HCT116 (cell line): ENCODE measurements at regions not wholly inside any gene's neighbourhood (a gene's known extent, or its start where the extent isn't known, plus 50 kb on each side); places are given as distances from the start of the nearest gene placed in this dataset.

Experiments used
- CEBPB ChIP-seq: IDR thresholded peaks from 2 replicates; pipeline ENCODE4 v1.6.1; 2012; ENCODE audit warnings: low read depth
- EGR1 ChIP-seq: IDR thresholded peaks from 2 replicates; pipeline ENCODE4 v1.6.1; 2012; ENCODE audit warnings: low read depth
- ELF1 ChIP-seq: IDR thresholded peaks from 2 replicates; pipeline ENCODE4 v1.6.1; 2012; ENCODE audit warnings: low read depth, borderline replicate concordance
- EZH2 ChIP-seq: fragments of 200-600 bp; sonication (generic); IDR thresholded peaks from 2 replicates; pipeline ENCODE4 v1.6.1; 2017; ENCODE audit warnings: antibody characterized with exemption, mixed run types
- POLR2A ChIP-seq: IDR thresholded peaks from 2 replicates; pipeline ENCODE4 v1.7.0; 2011; ENCODE audit warnings: borderline replicate concordance; ENCODE audit not compliant: insufficient read depth, insufficient read length; ENCODE audit errors: extremely low read depth
- POLR2AphosphoS5 ChIP-seq: IDR thresholded peaks from 2 replicates; pipeline ENCODE4 v1.6.1; 2011; ENCODE audit warnings: mild to moderate bottlenecking, low read depth, low read length, moderate library complexity
- RAD21 ChIP-seq: IDR thresholded peaks from 2 replicates; pipeline ENCODE4 v1.6.1; 2012; ENCODE audit warnings: low read depth, mild to moderate bottlenecking
- SRF ChIP-seq: IDR thresholded peaks from 2 replicates; pipeline ENCODE4 v1.6.1; 2012; ENCODE audit warnings: low read depth
- TCF7L2 ChIP-seq: IDR thresholded peaks from 2 replicates; pipeline ENCODE4 v1.7.0; 2011; ENCODE audit warnings: borderline replicate concordance, inconsistent platforms; ENCODE audit not compliant: insufficient read depth, insufficient read length; ENCODE audit errors: extremely low read depth
- TF ChIP-seq, protein P1 (sequence below): IDR thresholded peaks from 2 replicates; pipeline ENCODE4 v1.6.1; 2012
- TF ChIP-seq, protein P2 (sequence below), 3 experiments: fragments of 200-600 bp in 1 of 3; sonication (generic) in 1 of 3; IDR thresholded peaks in 2 of 3; conservative IDR thresholded peaks in 1 of 3; 2 replicates each; pipeline ENCODE4 v1.5.1; 2012 to 2017; ENCODE audit warnings: low read depth in 2 of 3, low read length in 2 of 3, antibody characterized with exemption in 1 of 3, borderline replicate concordance in 1 of 3, control low read depth in 1 of 3, mild to moderate bottlenecking in 1 of 3, mixed read lengths in 1 of 3, mixed run types in 1 of 3, moderate library complexity in 1 of 3; ENCODE audit not compliant: insufficient read depth in 1 of 3
- TF ChIP-seq, protein P3 (sequence below): IDR thresholded peaks from 2 replicates; pipeline ENCODE4 v1.6.1; 2012

DNA sequence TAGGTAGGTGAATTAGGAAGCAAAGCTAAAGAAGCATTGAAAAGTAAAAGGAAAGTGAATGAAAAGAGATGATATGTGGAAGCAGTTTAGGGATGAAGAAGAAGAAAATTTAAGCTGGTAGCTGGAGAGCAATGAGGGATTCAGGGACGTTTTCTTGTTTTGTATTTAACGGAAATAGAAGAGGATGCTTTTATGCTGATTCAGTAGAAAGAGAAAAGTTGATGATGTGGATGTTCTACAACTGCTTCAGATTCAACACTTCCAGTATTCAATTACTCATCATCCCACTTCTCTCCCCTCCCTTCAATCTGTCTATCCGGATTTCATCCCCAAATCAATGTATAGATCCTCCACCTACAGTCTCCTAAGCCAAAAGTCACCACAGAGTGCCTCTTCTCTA, 448.2 kb upstream of the CCDC54 start:
- TF ChIP-seq, protein P1, sequence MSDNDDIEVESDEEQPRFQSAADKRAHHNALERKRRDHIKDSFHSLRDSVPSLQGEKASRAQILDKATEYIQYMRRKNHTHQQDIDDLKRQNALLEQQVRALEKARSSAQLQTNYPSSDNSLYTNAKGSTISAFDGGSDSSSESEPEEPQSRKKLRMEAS = no peak
- TF ChIP-seq, protein P2, sequence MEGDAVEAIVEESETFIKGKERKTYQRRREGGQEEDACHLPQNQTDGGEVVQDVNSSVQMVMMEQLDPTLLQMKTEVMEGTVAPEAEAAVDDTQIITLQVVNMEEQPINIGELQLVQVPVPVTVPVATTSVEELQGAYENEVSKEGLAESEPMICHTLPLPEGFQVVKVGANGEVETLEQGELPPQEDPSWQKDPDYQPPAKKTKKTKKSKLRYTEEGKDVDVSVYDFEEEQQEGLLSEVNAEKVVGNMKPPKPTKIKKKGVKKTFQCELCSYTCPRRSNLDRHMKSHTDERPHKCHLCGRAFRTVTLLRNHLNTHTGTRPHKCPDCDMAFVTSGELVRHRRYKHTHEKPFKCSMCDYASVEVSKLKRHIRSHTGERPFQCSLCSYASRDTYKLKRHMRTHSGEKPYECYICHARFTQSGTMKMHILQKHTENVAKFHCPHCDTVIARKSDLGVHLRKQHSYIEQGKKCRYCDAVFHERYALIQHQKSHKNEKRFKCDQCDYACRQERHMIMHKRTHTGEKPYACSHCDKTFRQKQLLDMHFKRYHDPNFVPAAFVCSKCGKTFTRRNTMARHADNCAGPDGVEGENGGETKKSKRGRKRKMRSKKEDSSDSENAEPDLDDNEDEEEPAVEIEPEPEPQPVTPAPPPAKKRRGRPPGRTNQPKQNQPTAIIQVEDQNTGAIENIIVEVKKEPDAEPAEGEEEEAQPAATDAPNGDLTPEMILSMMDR (IDR thresholded peaks at IDR 0.05 in 2 of 3, conservative IDR thresholded peaks at IDR 0.05 in 1 of 3; ENCODE audit: borderline replicate concordance in 1 of 3, insufficient read depth in 1 of 3, low read depth in 2 of 3, low read length in 2 of 3) = no peak
- TF ChIP-seq SRF (no peak), POLR2A (no peak), RAD21 (no peak), POLR2AphosphoS5 (no peak), CEBPB (no peak), ELF1 (no peak), EZH2 (no peak), EGR1 (no peak), TCF7L2 (no peak)
- TF ChIP-seq, protein P3, sequence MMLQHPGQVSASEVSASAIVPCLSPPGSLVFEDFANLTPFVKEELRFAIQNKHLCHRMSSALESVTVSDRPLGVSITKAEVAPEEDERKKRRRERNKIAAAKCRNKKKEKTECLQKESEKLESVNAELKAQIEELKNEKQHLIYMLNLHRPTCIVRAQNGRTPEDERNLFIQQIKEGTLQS = no peak
